NCI-H774 (cell line): ENCODE measurements at regions not wholly inside any gene's neighbourhood (a gene's known extent, or its start where the extent isn't known, plus 50 kb on each side); places are given as distances from the start of the nearest gene placed in this dataset.
"Not testable (repeated sequence)": the region's sequence is repeated elsewhere in the genome, so short reads cannot be mapped to it uniquely, and the experiment has no call there.

Source experiments
- DNase-seq: peaks from one replicate; lab custom pipeline; 2025; lab: John Stamatoyannopoulos, UW

DNA sequence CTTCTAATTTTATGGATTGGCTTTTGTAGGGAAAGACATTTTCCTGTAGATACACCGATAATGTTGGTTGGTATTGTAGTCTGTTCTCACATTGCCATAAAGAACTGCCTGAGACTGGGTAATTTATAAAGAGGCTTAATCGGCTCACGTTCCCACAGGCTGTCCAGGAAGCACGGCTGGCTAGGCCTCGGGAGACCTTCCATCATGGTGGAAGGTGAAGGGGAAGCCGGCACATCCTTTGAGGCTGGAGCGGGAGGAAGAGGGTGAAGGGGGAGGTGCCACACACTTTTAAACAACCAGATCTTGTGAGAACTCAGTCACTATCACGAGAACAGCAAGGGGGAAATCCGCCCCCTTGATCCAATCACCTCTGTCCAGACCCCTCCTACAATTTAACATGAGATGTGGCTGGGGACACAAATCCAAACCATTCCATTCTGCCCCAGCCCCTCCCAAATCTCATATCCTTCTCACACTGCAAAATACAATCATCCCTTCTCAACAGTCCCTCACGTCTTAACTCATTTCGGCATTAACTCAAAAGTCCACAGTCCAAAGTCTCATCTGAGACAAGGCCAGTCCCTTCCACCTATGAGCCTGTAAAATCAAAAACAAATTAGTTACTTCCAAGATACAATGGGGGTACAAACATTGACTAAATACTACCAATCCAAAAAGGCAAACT, 66.7 kb upstream of the EIF5 start:
- no peak for DNase-seq

DNA sequence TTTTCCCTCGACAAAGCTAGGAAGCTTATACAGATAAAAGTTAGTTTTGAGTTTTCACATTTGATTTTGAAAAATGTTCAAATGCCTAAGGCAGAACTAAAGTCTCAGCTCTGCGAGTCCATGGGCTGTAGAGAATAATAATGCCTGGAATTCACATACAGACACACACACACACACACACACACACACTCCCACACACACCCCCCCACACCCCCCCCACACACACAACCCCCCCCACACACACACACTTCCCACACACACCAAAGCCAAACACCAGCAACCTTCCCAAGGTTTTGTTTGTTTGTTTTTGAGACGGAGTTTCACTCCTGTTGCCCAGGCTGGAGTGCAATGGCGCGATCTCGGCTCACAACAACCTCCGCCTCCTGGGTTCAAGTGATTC, 62.8 kb upstream of the EIF5 start:
- DNase-seq, result no peak

- DNase-seq, result no peak
Measured at GRCh38 chr14:103273145-103273744, 60.8 kb upstream of the EIF5 start.

DNA sequence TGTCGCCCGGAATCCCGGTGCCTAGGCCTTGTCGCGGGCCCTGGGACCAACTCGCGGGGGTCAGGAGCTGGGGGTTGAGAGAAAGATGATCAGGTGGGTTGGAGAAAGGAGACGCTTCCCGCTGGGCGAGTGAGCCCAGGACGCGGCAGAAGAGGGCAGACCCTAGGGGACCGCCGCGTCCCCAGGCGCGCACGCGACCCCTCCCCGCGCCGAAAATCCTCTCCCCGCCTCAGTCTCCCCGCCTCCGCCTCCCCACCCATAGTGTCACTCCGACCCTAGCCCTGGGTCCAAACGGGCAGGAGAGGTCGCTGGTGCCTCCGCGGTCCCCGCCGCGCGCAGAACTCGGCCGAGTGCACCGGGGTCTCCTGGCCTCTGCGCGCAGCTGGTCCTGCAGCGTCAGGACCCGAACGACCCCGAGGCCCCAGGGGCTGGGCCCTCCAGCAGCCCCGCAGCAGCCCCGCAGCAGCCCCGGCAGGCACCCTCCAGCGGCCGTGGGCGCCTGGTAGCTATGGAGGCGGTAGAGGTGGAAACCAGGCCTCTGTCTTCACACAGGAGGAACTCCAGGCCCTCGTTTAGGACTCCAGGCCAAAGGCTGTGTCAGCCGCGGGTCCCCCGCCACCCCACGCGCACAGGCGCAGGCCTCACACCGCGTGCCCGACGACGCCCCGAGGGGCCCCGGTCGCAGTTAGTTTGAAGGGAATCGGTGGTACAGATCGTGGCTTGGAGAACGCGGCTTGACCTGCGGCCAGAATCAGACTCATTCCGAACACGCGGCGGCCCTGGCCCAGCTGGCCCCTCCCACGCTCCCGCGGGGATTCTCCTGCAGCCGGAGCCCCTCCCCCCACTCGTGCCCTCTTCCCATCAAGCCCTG, 60.1 kb upstream of the EIF5 start:
- no peak for DNase-seq

DNA sequence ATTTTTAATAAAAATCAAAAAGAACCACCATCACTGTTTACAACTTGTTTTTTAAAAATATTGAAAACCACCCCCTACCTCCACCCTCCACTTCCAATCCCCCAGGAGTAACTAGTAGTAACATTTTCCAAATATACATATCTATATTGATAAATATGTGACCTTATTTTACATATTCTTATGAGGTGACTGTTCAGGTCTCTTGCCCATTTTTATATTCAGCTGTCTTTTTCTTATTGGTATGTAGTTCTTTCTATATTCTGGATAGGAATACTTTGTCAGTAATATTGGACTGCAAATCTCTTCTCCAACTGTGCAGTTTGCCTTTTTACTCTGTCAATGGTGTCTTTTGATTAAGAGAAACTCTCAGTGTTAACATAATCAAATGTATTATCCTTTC, 59.0 kb upstream of the EIF5 start:
- DNase-seq, result no peak

DNA sequence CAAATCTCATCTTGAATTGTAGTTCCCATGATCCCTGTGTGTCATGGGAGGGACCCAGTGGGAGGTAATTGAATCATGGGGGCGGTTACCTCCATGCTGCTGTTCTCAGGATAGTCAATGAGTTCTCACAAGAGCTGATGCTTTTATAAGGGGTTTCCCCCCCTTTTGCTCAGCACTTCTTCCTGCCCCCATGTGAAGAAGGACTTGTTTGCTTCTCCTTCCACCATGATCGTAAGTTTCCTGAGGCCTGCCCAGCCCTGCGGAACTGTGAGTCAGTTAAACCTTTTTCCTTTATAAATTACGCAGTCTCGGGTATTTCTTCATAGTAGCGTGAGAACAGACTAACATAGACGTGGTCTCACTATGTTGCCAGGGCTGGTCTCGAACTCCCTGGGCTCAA, 56.1 kb upstream of the EIF5 start:
- DNase-seq, result no peak

DNA sequence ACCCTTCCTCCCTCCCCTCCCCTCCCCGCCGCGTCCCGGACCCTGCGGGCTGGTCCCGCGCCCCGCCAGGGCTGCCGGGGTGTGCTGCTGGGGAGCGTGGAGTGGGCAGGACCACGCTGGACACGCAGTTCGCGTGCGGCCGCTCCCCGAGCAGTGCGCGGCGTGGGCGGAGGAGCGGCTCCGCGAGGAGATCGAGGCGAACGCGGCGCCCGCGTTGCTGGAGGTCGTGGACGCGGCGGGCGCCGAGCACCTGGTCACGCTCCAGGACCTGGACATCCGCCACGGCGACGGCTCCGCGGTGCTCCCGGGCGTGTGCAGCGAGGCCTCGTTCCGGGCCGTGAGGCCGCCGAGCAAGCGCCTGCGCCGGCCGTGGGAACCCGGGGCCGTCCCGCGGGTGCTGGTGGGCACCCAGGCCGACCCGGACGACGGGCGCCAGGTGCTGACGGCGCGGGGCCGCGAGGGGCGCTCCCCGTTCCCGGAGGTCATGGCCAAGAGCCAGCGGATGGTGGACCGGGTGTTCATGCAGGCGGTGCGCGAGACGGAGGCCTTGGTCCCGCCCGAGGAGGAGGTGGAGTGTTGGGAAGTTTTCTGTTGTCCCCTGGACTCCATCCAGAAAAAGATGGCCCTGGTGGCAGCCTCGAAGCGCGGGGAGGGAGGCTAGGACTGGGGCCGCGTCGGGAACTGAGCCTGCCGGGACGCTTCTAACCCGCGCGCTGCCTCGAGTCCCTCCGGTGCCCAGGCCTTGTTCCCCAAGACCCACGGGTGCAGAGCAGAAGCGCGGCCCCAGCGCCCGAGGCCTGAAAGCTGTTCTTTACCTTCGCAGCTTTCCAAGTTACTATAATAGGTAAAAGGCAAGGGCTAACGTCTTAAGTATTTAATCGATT, 54.7 kb upstream of the EIF5 start:
- no peak for DNase-seq

GRCh38 chr14:103280278-103280928, 53.6 kb upstream of the EIF5 start:
- DNase-seq, result no peak

GRCh38 chr14:103281496-103282231, 52.4 kb upstream of the EIF5 start:
- DNase-seq, result no peak

GRCh38 chr14:103282309-103282708, 51.7 kb upstream of the EIF5 start:
- DNase-seq, result not testable (repeated sequence)

DNA sequence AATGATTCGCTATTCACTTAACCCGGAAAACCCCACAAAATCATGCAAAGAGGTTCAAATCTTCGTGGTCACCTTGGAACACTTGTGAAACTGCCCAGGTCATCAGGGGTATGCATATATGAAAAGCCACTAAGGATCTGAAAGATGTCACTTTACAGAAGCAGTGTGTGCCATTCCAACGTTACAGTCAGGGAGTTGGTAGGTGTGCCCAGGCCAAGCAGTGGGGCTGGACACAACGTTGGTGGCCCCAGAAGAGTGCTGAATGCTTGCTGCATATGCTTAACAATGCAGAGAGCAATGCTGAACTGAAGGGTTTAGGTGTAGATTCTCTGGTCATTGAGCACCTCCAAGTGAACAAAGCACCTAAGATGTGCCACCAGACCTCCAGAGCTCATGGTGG, 51.1 kb upstream of the EIF5 start:
- no peak for DNase-seq

GRCh38 chr14:103283916-103284315, 50.1 kb upstream of the EIF5 start:
- DNase-seq, result no peak
